ENCODE measurements at regions not wholly inside any gene's neighbourhood (a gene's known extent, or its start where the extent isn't known, plus 50 kb on each side); places are given as distances from the start of the nearest gene placed in this dataset.

DNA sequence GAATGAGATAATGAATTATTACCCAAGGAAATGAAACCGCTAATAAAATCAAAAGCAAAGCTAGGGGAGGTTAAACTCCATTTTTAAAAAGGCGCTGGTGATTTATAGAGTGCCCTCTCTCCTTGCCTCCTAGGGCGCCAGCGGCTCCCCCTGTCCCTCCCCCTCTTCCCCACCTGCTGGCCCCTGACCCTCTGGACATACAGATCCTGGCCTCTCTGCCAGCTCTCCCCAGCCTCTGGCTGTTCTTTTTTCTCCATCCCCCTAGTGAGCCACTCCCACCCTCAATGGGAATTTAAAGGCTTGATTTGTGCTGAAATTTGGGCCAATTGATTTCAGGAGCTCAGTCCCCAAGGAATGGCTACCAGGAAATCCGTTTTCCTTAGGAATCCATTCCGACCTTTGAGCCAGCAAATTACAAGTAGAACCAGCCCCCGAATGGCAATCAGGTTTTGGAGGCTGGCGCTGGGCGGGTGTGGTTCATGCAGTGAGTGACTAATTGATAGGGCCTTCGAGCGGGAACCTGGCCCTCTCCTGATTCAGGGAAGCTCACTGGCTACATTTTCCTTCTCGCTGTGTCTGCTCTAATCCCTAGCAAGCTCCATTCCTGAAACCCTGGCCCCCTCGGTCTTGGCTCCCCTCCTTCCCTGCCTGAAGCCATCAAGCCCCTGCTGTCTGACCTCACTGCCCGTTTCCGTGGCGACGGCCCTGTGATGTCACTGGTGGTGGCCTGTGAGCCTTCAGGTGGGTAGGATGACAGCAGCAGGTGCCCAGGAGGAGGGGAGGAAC is 141.9 kb upstream of the SDK2 start:
- DNase-seq (ENCODE audit: low spot score) = peak; percentile 71
- ChIA-PET CTCF (interaction anchor here (1.2 kb wide), 1 partner anchor 9 kb away, joined by 3 read pairs; no protein-coding TSS in a partner anchor), POLR2A (ENCODE audit: low non-redundant PET) (no interaction called here)
- TF ChIP-seq, protein P1, sequence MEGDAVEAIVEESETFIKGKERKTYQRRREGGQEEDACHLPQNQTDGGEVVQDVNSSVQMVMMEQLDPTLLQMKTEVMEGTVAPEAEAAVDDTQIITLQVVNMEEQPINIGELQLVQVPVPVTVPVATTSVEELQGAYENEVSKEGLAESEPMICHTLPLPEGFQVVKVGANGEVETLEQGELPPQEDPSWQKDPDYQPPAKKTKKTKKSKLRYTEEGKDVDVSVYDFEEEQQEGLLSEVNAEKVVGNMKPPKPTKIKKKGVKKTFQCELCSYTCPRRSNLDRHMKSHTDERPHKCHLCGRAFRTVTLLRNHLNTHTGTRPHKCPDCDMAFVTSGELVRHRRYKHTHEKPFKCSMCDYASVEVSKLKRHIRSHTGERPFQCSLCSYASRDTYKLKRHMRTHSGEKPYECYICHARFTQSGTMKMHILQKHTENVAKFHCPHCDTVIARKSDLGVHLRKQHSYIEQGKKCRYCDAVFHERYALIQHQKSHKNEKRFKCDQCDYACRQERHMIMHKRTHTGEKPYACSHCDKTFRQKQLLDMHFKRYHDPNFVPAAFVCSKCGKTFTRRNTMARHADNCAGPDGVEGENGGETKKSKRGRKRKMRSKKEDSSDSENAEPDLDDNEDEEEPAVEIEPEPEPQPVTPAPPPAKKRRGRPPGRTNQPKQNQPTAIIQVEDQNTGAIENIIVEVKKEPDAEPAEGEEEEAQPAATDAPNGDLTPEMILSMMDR (conservative IDR thresholded peaks at IDR 0.05; ENCODE audit: low read depth) = no peak
- H3K27ac ChIP-seq = peak overlapping the region; percentile 22

DNA sequence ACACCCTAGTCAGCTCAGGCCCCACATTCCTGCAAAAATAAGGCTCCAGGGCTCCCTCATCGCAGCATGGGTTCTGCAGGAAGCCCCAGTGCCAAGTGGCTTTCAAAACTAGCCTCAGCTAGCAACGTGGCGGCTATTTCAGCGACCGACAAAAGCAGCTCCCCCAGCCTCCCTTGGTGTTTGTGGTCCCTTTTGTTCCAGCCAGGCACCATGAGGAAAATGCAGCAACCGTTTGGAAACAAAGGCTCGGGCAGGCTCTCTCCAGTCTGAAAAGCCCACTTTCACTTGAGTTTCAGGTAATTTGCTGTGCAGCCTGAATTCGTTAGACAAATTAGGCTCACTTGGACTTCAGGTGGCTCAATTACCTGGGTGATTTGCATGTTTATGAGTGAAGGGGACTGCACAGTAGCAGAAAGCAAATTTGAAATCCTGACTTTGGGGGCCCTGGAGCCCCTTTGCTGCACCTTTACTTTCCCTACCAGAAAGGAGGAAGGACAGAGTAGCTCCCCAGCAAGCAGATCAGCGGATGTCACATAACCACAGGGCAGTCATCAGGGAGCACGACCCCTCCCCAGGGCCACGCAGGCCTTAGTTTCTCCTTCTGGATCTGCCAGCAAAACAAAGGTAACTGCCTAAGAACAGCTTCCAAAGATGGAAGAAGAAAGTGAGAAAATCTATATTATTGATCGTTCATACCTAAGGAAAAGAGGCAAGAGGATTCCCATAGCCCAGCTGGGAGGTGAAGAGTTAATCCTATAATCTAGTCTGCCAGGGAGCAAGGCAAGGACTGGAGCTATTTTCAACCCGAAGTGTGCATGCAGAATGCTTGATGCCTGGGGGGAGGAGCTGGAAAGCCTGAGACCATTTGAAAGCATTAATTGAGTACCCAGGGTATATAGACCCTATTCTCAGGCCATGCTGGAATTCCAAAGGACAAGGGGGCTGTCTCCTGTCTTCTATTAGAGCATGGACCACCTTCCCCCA is 143.1 kb upstream of the SDK2 start:
- CTCF ChIA-PET = no interaction called here

DNA sequence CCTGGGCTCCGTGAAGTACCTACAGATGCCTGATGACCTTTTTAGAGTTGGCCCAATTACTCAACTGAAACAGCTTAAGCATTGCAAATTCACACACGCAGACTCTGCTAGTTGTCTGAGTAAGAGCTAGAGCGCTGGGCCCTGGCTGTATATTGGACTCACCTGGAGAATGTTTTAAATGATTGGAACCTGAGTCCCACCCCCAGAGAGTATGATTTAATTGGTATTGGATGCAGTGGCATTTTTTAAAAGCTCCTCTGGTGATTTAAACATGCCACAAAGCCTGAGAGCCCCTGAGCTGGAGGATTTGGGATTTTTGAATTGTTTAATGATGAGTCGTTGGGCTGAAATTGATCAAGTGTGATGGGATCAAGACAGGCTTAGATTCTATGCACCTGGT is 143.9 kb upstream of the SDK2 start:
- ChIA-PET POLR2A (ENCODE audit: low non-redundant PET) (no interaction called here), CTCF (no interaction called here)
- no peak for DNase-seq (ENCODE audit: low spot score)
- no peak overlapping the region for H3K27ac ChIP-seq
- TF ChIP-seq, protein P1 (conservative IDR thresholded peaks at IDR 0.05; ENCODE audit: low read depth) = no peak

More for the DNA sequence above, 143.1 kb upstream of the SDK2 start:
- no peak for DNase-seq (ENCODE audit: low spot score)
- TF ChIP-seq, protein P1 (conservative IDR thresholded peaks at IDR 0.05; ENCODE audit: low read depth) = no peak
- no peak overlapping the region for H3K27ac ChIP-seq
- POLR2A ChIA-PET (ENCODE audit: low non-redundant PET) = no interaction called here

DNA sequence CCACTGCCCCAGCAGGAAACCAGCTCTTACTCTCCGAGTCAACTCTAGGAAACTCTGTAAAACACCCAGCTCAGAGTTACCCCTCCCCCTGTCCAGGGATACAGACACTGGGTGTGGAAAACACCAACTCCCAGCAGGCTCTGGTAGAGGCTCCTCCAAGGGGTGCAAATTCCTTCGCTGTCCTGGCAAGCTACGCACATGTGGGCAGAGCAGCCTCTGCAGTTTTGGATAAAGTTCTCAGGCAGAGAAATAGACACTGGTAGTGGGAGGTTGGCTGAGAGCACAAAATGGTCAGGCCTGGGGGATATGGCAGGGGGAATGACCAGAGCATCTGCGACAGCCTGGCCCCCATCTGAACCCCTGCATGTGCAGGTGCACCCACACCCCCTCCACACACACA is 146.9 kb upstream of the SDK2 start:
- ChIA-PET POLR2A (ENCODE audit: low non-redundant PET) (no interaction called here), CTCF (no interaction called here)
- TF ChIP-seq, protein P1 (conservative IDR thresholded peaks at IDR 0.05; ENCODE audit: low read depth) = no peak
- no peak for DNase-seq (ENCODE audit: low spot score)
- no peak overlapping the region for H3K27ac ChIP-seq

DNA sequence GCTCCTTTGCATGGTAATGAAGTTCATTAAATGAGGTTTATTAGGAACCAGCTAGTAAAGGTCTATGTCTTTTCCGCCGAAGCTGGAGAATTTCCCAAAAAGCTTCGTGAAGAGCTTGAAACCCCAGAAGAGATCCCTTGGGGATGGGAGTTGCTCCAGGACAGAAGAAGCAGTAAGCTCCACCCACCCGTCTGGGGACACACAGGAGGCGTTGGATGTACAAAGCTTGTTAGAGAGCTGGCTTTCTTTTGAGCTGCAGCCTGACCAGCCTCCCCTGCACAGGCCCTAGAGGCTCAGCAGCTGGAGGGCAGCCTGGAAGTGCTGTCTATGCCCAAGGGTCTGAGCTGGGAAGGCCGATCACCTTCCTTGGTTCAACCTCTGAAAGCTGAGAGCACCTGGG is 147.4 kb upstream of the SDK2 start:
- H3K27ac ChIP-seq = no peak overlapping the region
- POLR2A ChIA-PET (ENCODE audit: low non-redundant PET) = no interaction called here
- CTCF ChIA-PET = no interaction called here
- no peak for DNase-seq (ENCODE audit: low spot score)
- TF ChIP-seq, protein P1 (conservative IDR thresholded peaks at IDR 0.05; ENCODE audit: low read depth) = no peak

DNA sequence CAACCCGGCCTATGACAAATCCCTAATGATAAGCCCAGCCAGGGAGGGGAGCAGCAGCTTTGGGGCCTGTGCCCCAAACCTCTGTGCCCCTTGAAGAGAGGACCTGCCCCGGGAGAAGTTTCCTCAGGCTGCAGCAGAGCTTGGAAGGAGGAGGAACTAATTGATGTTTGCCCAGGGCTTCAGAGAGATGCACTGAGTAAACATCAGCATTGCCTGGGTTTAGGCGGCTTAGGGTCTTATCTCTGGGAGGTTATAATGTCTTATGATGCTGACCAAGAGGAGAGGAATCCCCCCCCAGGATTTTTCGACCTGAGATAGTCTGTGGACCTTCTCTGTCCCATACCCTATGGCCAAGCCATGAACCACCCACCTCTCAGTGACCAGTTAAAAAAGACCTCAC is 148.7 kb upstream of the SDK2 start:
- ChIA-PET POLR2A (ENCODE audit: low non-redundant PET) (no interaction called here), CTCF (interaction anchor here (0.6 to 1.1 kb wide), 2 partner anchors 8 to 327 kb away, joined by 4 to 7 read pairs; no protein-coding TSS in a partner anchor)
- no peak overlapping the region for H3K27ac ChIP-seq
- no peak for DNase-seq (ENCODE audit: low spot score)
- TF ChIP-seq, protein P1 (conservative IDR thresholded peaks at IDR 0.05; ENCODE audit: low read depth) = no peak
